Dedifferentiated amniotic fluid mesenchymal stem cell (primary cell): ENCODE measurements at regions not wholly inside any gene's neighbourhood (a gene's known extent, or its start where the extent isn't known, plus 50 kb on each side); places are given as distances from the start of the nearest gene placed in this dataset.
"Not testable (repeated sequence)": the region's sequence is repeated elsewhere in the genome, so short reads cannot be mapped to it uniquely, and the experiment has no call there.

Source experiments
- DNase-seq: peaks from one replicate; pipeline ENCODE4 v3.0.0-alpha.2; 2016; ENCODE audit errors: extremely low spot score

- DNase-seq: no peak
These were observed 175.6 kb downstream of the TMEM161B start for GRCh38 chr5:88092958-88093605.

GRCh38 chr5:88092358-88092757 lies 176.3 kb downstream of the TMEM161B start:
- DNase-seq: no peak

- DNase-seq: no peak
These were observed 178.1 kb downstream of the TMEM161B start for GRCh38 chr5:88090506-88090905.

- DNase-seq: no peak
These were observed 178.8 kb downstream of the TMEM161B start for GRCh38 chr5:88089719-88090390.

- DNase-seq: no peak
These were observed 183.2 kb downstream of the TMEM161B start for GRCh38 chr5:88085462-88085861.

GRCh38 chr5:88081877-88082276 lies 186.8 kb downstream of the TMEM161B start:
- DNase-seq: no peak

- no peak for DNase-seq
These were observed 204.8 kb downstream of the TMEM161B start for GRCh38 chr5:88063813-88064212.

- no peak for DNase-seq
These were observed 208.5 kb downstream of the TMEM161B start for GRCh38 chr5:88060194-88060593.

GRCh38 chr5:88058625-88059024 lies 210.0 kb downstream of the TMEM161B start:
- DNase-seq: no peak

- not testable (repeated sequence) for DNase-seq
These were observed 216.2 kb downstream of the TMEM161B start for GRCh38 chr5:88052468-88052867.

GRCh38 chr5:88051148-88051547 lies 217.5 kb downstream of the TMEM161B start:
- no peak for DNase-seq

GRCh38 chr5:88049737-88050136 lies 218.9 kb downstream of the TMEM161B start:
- DNase-seq: no peak

GRCh38 chr5:88049156-88049555 lies 219.5 kb downstream of the TMEM161B start:
- DNase-seq: no peak

- DNase-seq: no peak
These were observed 222.6 kb downstream of the TMEM161B start for GRCh38 chr5:88045931-88046461.

GRCh38 chr5:88045165-88045564 lies 223.5 kb downstream of the TMEM161B start:
- DNase-seq: no peak

- no peak for DNase-seq
These were observed 234.1 kb downstream of the TMEM161B start for GRCh38 chr5:88034520-88034919.

GRCh38 chr5:88033191-88033590 lies 235.5 kb downstream of the TMEM161B start:
- no peak for DNase-seq

GRCh38 chr5:88029011-88029410 lies 239.6 kb downstream of the TMEM161B start:
- no peak for DNase-seq

- DNase-seq: no peak
These were observed 247.5 kb downstream of the TMEM161B start for GRCh38 chr5:88021141-88021540.

GRCh38 chr5:88014984-88015383 lies 253.7 kb downstream of the TMEM161B start:
- not testable (repeated sequence) for DNase-seq

- no peak for DNase-seq
These were observed 267.8 kb downstream of the TMEM161B start for GRCh38 chr5:88000877-88001276.

GRCh38 chr5:87997662-87998061 lies 271.0 kb downstream of the TMEM161B start:
- DNase-seq: no peak

GRCh38 chr5:87966213-87966612 lies 302.4 kb downstream of the TMEM161B start:
- no peak for DNase-seq
